HG03565 (cell line): ENCODE measurements at regions not wholly inside any gene's neighbourhood (a gene's known extent, or its start where the extent isn't known, plus 50 kb on each side); places are given as distances from the start of the nearest gene placed in this dataset.

Source experiments
- ATAC-seq: cut with Tn5 transposase; IDR thresholded peaks from one replicate; pipeline ENCODE4 v1.9.1; 2021; ENCODE audit warnings: mild to moderate bottlenecking, moderate library complexity; ENCODE audit not compliant: unreplicated experiment

- no peak for ATAC-seq
These were observed 78.5 kb upstream of the SYNPR start for GRCh38 chr3:63199606-63200005.

- no peak for ATAC-seq
These were observed 75.6 kb upstream of the SYNPR start for GRCh38 chr3:63202529-63202928.

- no peak for ATAC-seq
These were observed 71.0 kb upstream of the SYNPR start for GRCh38 chr3:63207066-63207590.

- no peak for ATAC-seq
These were observed 50.0 kb upstream of the SYNPR start for GRCh38 chr3:63228087-63228486.
